ENCODE measurements at regions not wholly inside any gene's neighbourhood (a gene's known extent, or its start where the extent isn't known, plus 50 kb on each side); places are given as distances from the start of the nearest gene placed in this dataset.

- no peak for DNase-seq (ENCODE audit: low spot score)
Measured at GRCh38 chr1:232445361-232446106, 184.4 kb downstream of the SIPA1L2 start.

- no peak for DNase-seq (ENCODE audit: low spot score)
Measured at GRCh38 chr1:232443372-232443771, 186.6 kb downstream of the SIPA1L2 start.

DNA sequence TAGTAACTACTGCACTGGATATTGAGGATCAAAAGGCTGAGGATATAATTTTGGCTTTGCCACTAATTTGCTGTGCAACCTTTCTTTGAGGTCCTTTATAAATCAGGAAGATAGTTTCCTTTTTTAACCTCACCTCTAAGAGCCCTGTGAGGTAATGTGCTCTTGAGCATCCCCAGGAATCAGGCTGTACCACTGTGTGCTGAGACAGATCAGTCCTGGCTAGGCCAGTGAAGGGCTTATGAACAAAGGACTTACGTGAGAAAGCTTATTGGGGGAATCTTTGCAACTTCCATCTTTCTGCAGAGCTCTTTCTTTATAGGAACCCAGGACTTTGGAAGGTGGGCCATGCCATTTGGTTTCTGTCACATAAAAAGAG lies 188.9 kb downstream of the SIPA1L2 start:
- DNase-seq (ENCODE audit: low spot score), result no peak

GRCh38 chr1:232440325-232441035 lies 189.5 kb downstream of the SIPA1L2 start:
- no peak for DNase-seq (ENCODE audit: low spot score)

GRCh38 chr1:232439011-232439410 lies 190.9 kb downstream of the SIPA1L2 start:
- DNase-seq (ENCODE audit: low spot score), result no peak

- no peak for DNase-seq (ENCODE audit: low spot score)
Measured at GRCh38 chr1:232438476-232438875, 191.5 kb downstream of the SIPA1L2 start.

DNA sequence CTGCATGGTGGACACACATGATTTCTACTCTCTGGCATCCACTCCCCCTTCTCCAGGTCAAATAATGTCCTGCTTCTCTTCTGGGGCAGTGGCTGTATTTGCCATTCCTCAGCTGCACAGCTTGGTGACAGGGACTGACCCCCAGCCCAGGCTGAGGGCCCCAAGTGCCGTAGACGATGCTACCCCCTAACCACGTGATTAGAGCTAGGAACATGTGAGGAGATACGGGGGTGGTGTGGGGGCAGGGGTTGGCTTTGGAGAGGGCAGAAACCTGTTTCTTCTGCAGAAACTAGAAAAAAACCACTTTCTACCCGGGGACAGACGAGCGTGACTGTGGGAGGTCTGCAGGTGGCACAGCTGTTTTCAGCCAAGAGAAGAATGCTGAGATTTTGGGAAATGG lies 192.4 kb downstream of the SIPA1L2 start:
- no peak for DNase-seq (ENCODE audit: low spot score)

- DNase-seq (ENCODE audit: low spot score), result no peak
Measured at GRCh38 chr1:232435729-232436128, 194.2 kb downstream of the SIPA1L2 start.

- DNase-seq (ENCODE audit: low spot score), result no peak
Measured at GRCh38 chr1:232432313-232432712, 197.6 kb downstream of the SIPA1L2 start.

DNA sequence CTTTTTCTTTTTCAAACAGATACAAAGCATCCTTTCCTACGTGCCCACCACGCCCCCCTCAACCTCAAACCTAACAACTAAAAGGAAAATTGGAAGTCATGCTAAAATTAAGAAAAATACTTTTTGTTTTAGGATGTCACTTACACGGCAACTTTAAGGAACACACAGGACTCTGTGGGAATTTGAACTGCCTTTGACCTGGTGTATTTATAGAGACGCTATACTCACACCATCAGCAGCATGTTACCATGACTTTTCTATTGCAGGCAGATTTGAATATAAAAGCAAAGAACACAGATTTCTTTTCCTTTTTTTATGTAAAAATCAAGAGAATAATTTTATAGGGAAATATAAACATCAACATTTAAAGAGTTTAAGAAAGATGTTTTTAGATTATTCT lies 198.2 kb downstream of the SIPA1L2 start:
- DNase-seq (ENCODE audit: low spot score), result no peak

DNA sequence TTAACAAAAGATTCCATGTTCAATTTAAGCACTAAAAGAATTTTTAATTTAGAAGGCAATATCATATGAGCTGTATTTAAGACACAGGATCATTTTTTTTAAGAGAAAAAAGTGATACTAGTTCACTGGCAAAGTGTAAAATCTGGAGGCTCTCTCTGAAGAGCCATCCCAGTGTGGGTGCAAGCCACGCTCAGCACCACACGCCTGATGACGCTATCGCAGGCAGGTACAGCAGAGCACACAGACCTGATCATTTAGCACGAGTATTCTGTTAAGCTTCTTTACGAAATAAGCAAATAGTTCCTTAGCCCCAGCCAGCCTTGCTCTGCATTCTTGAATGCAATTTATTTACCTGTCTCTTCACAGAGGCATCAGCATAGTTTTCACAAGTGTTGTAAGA lies 198.6 kb downstream of the SIPA1L2 start:
- DNase-seq (ENCODE audit: low spot score), result no peak

GRCh38 chr1:232430467-232430866 lies 199.5 kb downstream of the SIPA1L2 start:
- no peak for DNase-seq (ENCODE audit: low spot score)

DNA sequence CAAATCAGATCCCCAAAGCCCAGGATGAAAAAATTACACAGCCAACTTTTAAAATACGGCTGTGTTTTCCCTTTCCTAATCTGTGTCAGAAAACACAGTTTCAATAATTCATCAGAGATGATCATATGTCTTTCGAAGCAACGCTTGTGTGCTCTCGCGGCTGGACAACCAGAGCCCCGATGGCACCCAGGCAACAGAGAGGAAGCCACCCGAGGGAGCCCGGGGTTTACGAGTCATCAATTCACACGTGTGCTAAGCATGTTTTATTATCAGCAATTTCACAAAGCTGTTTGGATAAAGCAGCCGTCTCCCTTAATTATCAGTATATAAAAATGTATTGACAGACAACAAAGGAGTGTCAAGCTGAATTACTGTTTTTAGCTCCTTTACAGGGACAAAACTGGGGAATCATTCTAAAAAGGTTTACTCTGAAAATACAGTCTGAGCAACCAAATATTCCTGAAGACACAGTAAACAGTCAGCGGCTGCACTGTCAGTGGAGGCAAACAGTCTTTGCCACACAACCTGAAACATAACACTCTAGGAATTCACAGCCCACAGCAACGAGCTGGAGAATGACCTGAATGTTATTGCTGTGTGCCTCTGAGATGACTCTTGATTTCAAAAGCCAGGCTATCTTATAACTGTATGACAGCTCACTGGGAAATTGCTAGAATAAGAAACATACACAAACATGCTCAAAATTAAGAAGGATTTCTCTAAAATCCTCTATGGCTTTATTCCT lies 201.0 kb downstream of the SIPA1L2 start:
- no peak for DNase-seq (ENCODE audit: low spot score)

DNA sequence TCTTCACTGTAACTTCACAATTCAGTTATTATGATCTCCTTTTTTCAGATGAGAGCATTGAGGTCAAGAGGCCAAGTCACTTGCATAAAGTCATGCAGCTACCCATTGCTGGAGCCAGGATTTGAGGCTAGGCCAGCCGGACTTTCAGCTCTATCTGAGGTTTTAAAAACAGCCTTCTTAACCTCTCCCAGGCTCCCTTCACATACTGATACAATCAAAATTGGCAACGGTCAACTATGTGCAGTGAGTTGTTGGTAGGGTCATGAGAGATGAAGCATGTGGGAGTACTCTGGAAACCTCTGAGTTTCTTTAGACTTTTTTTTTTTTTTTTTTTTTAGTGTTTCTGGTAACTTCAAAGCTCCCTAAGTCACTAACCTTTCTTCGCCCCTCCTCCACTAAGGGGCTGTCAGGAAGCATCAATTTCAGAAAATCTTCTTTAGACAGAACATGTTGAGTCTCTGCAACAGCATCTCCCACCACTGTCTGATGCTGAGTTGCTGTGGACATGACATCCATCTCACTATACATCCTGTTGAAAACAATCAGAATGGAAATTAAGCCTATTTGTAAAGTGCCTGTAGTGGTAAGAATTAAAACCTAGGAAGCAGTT lies 201.8 kb downstream of the SIPA1L2 start:
- DNase-seq (ENCODE audit: low spot score), result no peak

GRCh38 chr1:232426801-232427200 lies 203.1 kb downstream of the SIPA1L2 start:
- no peak for DNase-seq (ENCODE audit: low spot score)

DNA sequence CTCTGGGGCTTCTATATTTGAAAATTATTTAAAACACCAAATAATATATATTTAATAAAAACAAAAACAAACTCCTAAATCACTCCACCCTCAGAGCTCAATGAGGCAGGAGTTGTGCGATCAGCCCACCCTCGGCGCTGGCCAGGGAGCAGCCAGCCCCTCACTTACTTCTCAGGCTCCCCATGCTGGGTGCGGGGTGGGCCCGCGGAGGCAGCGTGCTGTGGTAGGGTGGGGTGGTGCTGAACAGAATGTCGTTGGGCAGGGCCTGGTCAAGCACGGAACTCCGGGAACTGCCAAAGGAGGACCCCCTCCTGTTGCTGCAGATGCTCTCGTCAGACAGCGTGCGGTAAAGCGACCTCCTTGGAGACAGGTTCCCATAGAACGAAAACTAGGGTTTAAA lies 204.5 kb downstream of the SIPA1L2 start:
- DNase-seq (ENCODE audit: low spot score), result no peak

DNA sequence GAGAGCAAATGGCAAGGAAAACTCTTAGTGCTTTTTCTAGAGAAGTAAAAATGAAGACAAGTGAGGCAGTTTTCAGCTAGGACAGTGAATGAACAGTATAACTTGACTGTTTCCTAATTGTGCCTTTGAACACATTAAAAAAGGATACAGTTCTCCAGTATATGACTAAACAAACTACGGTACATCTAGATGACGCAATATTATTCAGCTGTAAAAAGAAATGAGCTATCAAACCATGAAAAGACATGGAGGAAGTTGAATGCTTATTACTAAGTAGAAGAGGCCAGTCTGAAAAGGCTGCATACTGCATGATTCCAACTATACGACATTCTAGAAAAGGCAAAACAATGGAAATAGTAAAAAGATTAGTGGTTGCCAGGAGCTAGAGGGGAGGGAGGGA lies 206.3 kb downstream of the SIPA1L2 start:
- DNase-seq (ENCODE audit: low spot score), result no peak

DNA sequence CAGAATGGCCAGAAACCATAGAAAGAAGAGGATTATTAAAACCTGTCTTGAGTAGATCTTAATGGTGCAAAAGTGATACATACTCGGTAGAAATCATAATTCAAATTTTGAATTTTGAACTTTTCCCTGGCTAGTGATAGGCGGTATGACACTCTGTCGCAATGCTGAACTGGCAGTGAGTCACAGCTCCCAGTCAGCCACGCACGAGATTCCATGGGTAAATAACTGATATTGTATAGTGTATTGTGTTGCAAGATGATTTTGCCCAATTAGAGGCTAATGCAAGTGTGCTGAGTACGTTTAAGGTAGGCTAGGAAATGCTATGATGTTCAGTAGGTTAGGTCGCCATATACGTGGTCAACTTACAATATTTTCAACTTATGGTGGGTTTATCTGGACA lies 207.0 kb downstream of the SIPA1L2 start:
- no peak for DNase-seq (ENCODE audit: low spot score)

DNA sequence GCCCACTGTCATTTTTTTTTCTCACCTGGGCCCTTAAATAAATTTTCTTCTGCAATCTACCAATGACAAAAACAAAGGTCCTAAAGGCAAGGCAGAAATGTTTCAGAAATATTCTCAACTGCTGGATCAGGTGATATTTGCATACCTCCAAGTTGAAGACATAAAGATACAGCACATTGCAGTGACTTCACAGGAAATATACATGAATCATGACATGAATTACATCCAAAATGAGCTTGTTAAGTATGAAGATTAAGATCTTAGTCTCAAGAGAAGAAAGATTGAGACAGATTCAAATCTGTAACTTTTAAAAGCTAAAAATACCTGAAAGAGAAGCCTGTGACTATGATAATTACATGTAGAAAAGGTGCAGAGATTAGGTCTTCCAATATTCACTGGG lies 207.8 kb downstream of the SIPA1L2 start:
- no peak for DNase-seq (ENCODE audit: low spot score)

GRCh38 chr1:232421143-232421796 lies 208.7 kb downstream of the SIPA1L2 start:
- no peak for DNase-seq (ENCODE audit: low spot score)

DNA sequence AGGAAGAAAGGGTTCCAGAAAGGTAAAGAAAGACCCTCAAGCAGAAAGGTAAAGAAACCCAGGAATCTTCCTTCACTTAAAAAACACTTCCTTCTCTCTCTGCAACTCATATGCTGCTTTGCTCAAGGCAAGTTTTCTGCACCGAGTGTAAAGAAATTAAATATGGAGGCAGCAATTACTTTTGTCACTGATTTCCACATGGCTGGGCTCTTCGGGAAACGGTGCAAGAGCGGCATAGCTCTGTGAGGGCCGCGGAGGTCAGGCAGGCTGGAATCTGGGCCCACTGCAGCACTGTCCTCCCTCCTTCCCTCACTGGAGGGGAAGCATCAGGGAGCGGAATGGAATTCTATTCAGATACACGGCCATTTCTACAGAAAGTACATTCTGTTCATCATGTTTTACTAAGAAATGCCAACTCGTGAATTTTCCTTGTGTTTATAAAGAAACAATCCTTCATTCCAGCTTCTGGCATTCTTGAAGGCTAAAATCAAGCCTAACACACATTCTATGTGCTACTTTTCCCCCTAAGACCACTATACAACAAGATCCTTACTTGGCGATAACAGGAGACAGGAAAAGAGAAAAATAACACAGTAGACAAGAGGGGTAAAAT lies 212.2 kb downstream of the SIPA1L2 start:
- no peak for DNase-seq (ENCODE audit: low spot score)

All from CD4-positive, alpha-beta T cell treated with Interleukin-6 at 100 ng/mL for 8 hours (primary cell).